ENCODE measurements at regions not wholly inside any gene's neighbourhood (a gene's known extent, or its start where the extent isn't known, plus 50 kb on each side); places are given as distances from the start of the nearest gene placed in this dataset.

GRCh38 chr10:31194986-31195385 is 124.0 kb upstream of the ZEB1 start:
- ChIA-PET CTCF (no interaction called here), POLR2A (no interaction called here)
- Histone ChIP-seq H3K36me3 (ENCODE audit: insufficient read depth, low read length) (no peaks in the 10 kb centered on the region), H3K9me3 (ENCODE audit: control insufficient read depth in 1 of 2, insufficient read depth in 1 of 2, low read length in 2 of 2) (no peaks in the 10 kb centered on the region), H3K4me3 (ENCODE audit: low read length) (no peak overlapping the region), H3K27me3 (ENCODE audit: control insufficient read depth in 1 of 2, insufficient read depth in 2 of 2, low read length in 2 of 2) (no peaks in the 10 kb centered on the region), H3K27ac (ENCODE audit: low read depth in 1 of 2, low read length in 2 of 2) (no peak overlapping the region), H3K4me1 (ENCODE audit: insufficient read depth, low read length) (no peaks in the 10 kb centered on the region)
- no peak for DNase-seq
- no peak overlapping the region for H3K27ac Mint-ChIP-seq
- no peaks in the 10 kb centered on the region for H3K4me1 Mint-ChIP-seq (ENCODE audit: low read depth)
- H3K9me3 Mint-ChIP-seq, result no peaks in the 10 kb centered on the region
- H3K36me3 Mint-ChIP-seq (ENCODE audit: low read depth), result no peaks in the 10 kb centered on the region
- H3K4me3 Mint-ChIP-seq, result no peak overlapping the region
- no peaks in the 10 kb centered on the region for H3K27me3 Mint-ChIP-seq
- no peak for ATAC-seq (ENCODE audit: poor library complexity)
- no peak for TF ChIP-seq CTCF (IDR thresholded peaks at IDR 0.05)
- intact Hi-C loops (cut with DNase I, micrococcal nuclease), result no loop called here

DNA sequence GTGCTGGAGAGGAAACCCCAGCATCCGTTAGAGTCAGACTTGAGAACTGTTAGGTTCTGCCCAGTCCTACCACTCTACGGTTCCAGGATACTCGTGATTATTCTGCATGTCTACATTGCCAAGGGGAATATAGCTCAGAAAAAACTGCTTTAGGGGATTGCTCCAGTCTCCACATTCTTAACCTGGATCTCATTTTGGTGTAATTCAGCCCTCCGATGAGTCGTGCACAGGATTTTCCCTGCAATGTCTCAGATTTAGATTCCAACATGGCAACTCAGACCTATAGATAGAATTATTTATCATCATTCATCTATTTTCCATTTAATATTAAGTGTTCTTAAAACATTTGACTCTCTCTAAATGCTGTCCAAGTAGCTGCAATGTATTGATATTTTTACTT is 121.1 kb upstream of the ZEB1 start:
- Mint-ChIP-seq H3K27ac (no peak overlapping the region), H3K36me3 (ENCODE audit: low read depth) (no peaks in the 10 kb centered on the region), H3K4me3 (no peak overlapping the region), H3K9me3 (no peaks in the 10 kb centered on the region), H3K27me3 (no peaks in the 10 kb centered on the region), H3K4me1 (ENCODE audit: low read depth) (no peaks in the 10 kb centered on the region)
- TF ChIP-seq CTCF (IDR thresholded peaks at IDR 0.05), result no peak
- ATAC-seq (ENCODE audit: poor library complexity) (no peak), DNase-seq (no peak)
- ChIA-PET POLR2A (no interaction called here), CTCF (no interaction called here)
- Histone ChIP-seq H3K4me3 (ENCODE audit: low read length) (no peak overlapping the region), H3K9me3 (ENCODE audit: control insufficient read depth in 1 of 2, insufficient read depth in 1 of 2, low read length in 2 of 2) (no peaks in the 10 kb centered on the region), H3K36me3 (ENCODE audit: insufficient read depth, low read length) (no peaks in the 10 kb centered on the region), H3K27ac (ENCODE audit: low read depth in 1 of 2, low read length in 2 of 2) (no peak overlapping the region), H3K27me3 (ENCODE audit: control insufficient read depth in 1 of 2, insufficient read depth in 2 of 2, low read length in 2 of 2) (no peaks in the 10 kb centered on the region), H3K4me1 (ENCODE audit: insufficient read depth, low read length) (no peaks in the 10 kb centered on the region)
- intact Hi-C loops (cut with DNase I, micrococcal nuclease), result no loop called here

GRCh38 chr10:31204090-31204489 is 114.9 kb upstream of the ZEB1 start:
- H3K4me1 Mint-ChIP-seq (ENCODE audit: low read depth), result no peaks in the 10 kb centered on the region
- no peaks in the 10 kb centered on the region for H3K9me3 ChIP-seq (ENCODE audit: control insufficient read depth in 1 of 2, insufficient read depth in 1 of 2, low read length in 2 of 2)
- intact Hi-C loops (cut with DNase I, micrococcal nuclease), result no loop called here
- no peaks in the 10 kb centered on the region for H3K36me3 ChIP-seq (ENCODE audit: insufficient read depth, low read length)
- no peak overlapping the region for H3K4me3 Mint-ChIP-seq
- no peak overlapping the region for H3K27ac ChIP-seq (ENCODE audit: low read depth in 1 of 2, low read length in 2 of 2)
- DNase-seq (no peak), ATAC-seq (ENCODE audit: poor library complexity) (no peak)
- H3K36me3 Mint-ChIP-seq (ENCODE audit: low read depth), result no peaks in the 10 kb centered on the region
- POLR2A ChIA-PET, result no interaction called here
- no peak for TF ChIP-seq CTCF (IDR thresholded peaks at IDR 0.05)
- no peaks in the 10 kb centered on the region for H3K27me3 Mint-ChIP-seq
- no peak overlapping the region for H3K27ac Mint-ChIP-seq
- H3K9me3 Mint-ChIP-seq, result no peaks in the 10 kb centered on the region
- CTCF ChIA-PET, result no interaction called here
- H3K4me1 ChIP-seq (ENCODE audit: insufficient read depth, low read length), result no peaks in the 10 kb centered on the region
- H3K4me3 ChIP-seq (ENCODE audit: low read length), result no peak overlapping the region
- no peaks in the 10 kb centered on the region for H3K27me3 ChIP-seq (ENCODE audit: control insufficient read depth in 1 of 2, insufficient read depth in 2 of 2, low read length in 2 of 2)
